ENCODE measurements at regions not wholly inside any gene's neighbourhood (a gene's known extent, or its start where the extent isn't known, plus 50 kb on each side); places are given as distances from the start of the nearest gene placed in this dataset.

DNA sequence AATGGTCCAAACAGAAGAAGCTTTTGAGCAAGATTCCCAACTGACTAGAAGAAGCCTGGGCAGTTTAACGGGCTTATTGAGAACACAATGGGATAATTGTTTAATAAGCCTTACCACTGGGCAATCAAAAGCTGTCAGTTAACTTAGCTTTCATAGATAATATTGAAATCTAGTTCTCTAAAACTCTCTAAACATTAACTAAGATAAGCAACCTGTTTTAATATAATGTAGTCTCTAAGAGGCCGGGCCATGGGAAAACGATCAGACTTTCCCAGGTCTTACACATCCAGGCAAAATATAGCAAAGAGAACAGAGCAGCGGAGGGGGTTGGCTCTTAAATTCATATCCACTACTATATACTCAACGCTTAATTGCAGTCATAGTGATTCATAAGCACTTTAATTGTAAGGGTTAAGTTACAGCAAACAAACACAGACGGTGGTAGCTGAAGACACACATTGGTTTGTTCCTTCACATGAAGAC, 128.0 kb upstream of the FAM83B start:
- no peak for DNase-seq (ENCODE audit: low read depth)

DNA sequence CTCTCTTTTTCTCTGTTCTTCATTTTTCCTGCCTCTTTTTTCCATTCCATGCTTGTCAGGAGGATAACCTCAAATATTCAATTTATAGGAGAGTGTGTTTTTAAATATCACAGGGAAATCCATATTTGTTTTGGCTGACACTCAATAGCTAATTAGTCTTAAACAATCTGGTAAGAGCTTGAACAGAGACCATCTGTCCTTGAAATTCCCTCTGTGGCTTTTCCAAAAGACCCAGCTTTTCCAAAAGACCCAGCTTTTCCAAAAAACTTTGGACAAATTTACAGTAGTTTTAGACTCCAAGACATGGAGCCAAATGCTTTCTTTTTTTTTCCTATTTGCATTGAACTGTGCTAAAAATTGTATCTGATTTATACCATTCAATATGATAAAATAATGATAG, 127.4 kb upstream of the FAM83B start:
- DNase-seq (ENCODE audit: low read depth), result no peak

DNA sequence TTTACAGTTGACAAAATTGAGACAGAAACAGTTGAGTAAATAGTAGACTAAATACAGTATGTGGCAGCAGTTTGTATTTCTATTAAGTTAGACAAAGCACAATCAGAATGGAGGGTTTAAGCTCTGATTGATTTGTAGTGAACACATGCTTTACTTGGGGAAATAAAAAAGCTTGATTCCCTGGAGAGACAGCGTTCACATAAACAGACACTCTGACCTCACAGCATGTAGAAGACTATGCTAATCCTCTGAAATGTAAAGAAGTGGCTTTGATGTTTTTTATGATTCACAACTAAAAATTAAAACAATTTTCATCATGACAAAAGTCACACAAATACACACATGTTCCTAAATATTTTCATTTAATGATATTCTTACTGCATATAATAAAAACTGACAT, 126.9 kb upstream of the FAM83B start:
- no peak for DNase-seq (ENCODE audit: low read depth)

DNA sequence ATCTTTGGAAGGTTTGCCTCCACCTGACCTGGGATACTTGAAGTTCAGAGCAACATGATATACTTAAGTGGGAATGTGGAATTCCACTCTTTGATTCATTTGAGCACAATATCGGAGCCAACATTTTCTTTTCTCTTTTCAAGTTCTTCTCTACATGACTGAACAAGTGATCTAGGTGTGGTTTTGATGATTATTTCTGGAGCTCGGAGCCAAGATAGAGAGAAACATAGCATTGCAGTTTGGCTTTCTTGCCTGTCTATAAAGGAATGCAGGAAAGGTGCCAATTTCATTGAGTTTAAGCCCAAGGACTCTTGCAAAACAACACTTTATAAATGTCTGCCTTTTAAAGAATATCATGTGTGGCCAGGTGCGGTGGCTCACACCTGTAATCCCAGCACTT, 124.2 kb upstream of the FAM83B start:
- no peak for DNase-seq (ENCODE audit: low read depth)

DNA sequence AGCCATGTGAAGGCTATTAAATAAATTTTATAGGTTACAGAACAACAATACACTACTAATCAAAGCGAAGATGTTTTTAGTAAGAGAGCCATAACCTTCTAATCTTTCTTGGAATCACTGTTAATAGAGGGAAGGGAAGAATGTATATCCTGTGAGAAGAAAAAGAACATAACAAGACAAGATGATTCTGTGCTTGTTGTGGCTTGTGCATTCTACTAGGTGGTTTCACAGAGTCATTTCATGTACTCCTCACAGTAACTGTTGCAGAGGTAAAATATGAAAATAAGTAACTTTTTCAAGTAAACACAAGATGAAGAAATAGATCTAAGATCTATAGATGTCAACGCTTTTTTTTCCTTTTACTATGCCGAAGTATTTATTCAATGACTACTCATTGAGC, 116.9 kb upstream of the FAM83B start:
- no peak for DNase-seq (ENCODE audit: low read depth)

DNA sequence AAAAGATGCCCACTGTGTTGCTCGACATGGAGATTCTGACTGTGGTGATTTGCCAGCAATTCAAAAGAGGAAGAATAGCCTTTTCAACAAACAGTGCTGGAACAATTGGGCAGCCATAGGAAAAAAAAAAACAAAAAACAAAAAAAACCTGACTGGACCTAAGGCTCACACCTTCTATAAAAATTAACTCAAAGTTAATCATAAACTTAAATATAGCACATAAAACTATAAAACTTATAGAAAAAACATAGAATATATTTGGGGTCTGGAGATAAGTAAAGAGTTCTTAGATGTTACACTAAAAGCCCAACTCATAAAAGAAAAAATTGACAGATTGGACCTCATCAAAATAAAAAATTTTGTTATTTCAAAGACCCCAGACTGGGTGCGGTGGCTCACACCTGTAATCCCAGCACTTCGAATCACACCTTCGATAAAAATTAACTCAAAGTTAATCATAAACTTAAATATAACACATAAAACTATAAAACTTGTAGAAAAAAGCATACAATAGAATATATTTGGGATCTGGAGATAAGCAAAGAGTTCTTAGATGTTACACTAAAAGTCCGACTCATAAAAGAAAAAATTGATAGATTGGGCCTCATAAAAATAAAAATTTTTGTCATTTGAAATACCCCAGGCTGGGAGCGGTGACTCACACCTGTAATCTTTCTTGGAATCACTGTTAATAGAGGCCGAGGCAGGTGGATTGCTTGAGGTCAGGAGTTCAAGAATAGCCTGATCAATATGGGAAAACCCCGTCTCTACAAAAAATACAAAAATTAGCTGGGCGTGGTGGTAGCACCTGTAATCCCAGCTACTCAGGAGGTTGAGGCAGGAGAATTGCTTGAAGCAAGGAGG, 115.6 kb upstream of the FAM83B start:
- DNase-seq (ENCODE audit: low read depth), result no peak

DNA sequence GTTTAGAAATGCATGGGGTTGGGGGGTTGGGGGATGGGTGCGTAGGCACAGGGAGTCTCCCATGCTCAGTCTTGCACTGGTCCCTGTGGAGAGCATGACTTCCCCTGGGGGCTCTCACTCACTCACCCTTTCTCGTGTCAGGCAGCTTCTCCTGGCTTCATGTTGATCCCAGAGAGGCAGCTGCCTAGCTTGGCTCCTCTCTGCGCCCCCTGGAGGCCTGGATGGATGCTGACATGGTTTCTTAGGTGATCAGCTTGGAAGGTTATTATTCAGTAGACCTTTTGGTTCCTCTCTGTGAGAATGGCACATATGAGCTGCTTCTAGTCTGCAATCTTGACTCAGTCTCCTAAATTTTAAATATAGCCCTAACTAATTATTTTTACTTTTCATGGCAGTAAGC, 109.3 kb upstream of the FAM83B start:
- DNase-seq (ENCODE audit: low read depth), result no peak

DNA sequence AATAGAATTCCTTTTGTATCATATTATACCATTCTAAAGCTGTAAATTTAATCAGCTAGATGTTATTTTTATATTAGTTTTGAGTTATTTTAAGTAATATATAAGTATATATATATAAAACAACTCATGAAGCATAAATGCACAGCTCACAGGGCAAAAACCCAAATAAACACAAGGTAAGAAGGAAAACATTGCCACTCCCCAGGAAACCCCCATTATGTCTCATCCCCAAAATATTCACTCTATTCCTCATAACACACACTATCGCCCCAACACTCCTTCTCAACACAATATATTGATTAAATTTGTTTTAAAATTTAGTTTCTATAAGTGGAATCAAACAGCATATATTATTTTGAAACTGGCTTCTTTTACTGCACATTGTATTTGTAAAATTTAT, 98.6 kb upstream of the FAM83B start:
- no peak for DNase-seq (ENCODE audit: low read depth)

DNA sequence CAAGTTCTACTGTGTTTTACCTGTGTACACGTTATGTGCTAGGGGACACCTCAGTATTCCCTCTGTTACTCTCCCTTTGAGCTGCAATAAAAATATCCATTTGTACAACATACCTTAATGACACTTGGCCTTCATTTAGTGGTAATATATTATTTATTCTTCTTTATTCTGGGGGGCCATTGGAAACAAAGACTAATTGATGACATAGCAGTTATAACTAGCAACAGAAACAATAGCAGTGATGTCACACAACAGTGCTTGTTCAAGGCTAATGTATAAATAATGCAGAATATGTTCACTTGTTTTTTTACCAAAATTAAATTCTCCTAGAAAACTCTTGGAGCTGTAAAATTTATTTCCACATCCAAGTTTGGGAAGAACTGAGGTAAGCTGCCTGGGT, 92.2 kb upstream of the FAM83B start:
- no peak for DNase-seq (ENCODE audit: low read depth)

DNA sequence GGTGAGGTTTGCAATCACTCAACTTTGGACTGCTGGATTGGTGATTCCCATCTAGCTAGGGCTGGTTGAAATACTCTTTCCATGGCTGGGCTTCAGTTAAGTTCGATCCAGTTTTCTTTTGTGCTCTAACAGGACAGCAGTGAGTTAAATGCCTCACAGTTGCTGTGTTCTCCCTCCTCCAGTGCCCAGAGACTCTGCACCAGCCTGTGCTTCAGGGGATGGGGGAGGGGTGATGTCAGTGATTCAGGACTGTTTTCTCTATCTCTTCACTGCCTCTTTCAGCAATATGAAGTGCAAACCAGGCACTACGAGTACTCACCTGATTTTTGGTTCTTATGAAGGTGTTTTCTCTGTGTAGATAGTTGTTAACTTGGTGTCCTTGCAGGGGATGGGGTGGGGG, 88.2 kb upstream of the FAM83B start:
- DNase-seq (ENCODE audit: low read depth), result no peak

DNA sequence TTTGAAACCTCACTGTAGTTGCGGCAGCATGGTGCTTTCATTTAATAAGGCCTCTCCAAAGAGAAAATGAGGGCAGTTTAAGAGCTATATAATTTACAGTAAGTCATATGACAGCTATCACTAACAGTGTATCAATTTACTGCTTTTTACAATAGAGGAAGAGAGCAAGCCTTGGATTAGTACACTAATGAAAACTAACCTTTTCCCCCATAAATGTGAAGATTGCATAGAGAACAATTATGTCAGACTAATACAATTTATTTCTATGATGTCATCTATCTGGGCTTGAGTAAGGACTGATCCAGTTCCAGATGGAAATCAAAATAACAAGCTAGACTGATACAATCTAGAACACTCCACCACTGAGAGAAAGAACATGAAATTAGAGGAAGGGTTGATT, 78.1 kb upstream of the FAM83B start:
- DNase-seq (ENCODE audit: low read depth), result no peak

DNA sequence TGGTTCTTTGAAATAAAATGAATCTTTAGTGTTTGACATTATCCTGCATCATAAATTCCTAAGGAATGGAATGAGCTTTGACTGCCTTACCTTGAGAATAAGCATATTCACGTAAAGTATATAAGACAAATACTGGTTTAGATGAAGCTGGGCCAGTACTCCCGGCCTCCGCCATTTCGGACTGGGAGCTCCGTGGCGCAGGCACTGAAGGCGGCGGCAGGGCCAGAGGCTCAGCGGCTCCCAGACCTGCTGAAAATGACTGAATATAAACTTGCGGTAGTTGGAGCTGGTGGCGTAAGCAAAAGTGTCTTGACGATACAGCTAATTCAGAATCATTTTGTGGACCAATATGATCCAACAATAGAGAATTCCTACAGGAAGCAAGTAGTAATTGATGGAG, 76.2 kb upstream of the FAM83B start:
- no peak for DNase-seq (ENCODE audit: low read depth)

DNA sequence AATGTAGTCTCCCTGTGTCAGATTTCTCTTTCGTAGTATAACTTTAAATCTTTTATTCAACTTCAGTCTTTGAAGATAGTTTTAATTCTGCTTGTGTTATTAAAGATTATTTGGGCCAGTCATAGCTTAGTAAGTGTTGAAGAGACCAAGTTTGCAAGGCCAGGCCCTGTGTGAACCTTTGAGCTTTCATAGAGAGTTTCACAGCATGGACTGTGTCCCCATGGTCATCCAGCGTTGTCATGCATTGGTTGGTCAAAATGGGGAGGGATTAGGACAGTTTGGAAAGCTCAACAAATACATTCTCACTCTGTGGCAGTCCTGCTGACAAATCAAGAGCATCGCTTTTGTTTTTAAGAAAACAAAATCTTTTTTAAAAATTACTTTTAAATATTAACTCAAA, 74.6 kb upstream of the FAM83B start:
- DNase-seq (ENCODE audit: low read depth), result no peak

DNA sequence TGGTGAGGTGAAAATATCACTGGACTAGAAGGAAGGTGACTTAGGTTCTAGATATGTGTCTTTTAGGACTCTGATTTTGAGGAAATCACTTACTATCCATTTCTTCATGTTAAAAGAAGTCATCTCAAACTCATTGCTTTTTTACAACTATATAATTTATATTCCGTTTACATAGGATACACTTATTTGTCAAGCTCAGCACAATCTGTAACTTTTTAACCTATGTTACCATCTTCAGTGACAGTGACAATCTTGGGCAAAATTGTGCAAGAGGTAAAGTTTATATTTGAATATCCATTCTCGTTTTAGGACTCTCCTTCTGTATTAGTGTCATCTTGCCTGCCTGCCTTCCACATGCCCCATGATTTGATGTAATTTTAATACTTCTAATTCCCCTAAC, 74.0 kb upstream of the FAM83B start:
- no peak for DNase-seq (ENCODE audit: low read depth)

DNA sequence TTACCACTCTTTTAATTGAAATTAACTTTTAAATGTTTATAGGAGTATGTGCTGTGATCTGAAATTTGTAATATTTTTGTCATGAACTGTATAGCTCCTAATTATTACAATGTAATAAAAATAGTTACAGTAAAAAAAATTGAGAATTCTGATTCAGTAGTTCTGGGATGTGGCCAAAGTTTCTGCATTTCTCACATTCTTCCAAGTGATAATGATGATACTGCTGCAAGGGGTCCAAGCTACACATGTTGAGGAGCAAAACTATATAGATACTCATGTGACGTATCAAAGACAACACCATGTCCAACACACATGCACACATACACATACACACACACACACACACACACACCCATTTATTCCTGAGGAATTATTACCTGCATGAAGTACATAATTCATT, 71.0 kb upstream of the FAM83B start:
- no peak for DNase-seq (ENCODE audit: low read depth)

DNA sequence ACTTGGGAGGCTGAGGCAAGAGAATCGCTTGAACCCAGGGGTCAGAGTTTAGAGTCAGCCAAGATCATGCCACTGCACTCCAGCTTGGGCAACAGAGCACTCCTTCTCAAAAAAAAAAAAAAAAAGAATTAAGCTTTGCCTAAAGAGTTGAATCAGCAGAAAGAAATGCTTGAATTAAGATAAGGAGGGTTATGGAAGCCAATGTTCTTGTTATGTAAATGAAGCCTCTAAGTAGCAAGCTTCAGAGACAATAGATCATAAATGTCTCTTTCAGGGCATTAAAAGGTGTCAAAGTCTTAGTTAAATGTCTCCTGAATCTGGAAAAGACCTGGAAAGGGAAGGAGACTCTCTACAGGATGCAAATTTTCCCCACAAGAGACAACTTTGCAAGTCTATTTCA, 69.7 kb upstream of the FAM83B start:
- DNase-seq (ENCODE audit: low read depth), result no peak

DNA sequence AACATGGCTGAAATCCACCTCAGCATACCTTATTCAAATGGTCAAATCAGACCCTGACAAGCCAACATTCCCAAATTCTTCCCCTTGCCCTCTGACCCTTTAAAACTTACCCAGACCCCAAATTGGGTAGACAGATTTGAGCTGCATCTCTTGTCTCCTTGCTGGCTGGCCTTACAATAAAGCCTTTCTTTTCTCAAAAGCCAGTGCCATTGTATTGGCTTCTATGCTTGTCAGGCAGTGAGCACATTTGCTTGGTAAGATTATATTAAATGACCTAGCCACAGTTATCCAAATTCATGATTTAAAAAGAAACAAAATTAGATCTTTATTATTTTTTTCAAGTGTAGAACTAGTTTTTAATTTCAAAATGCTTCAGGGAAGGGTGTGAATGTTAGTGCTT, 67.8 kb upstream of the FAM83B start:
- no peak for DNase-seq (ENCODE audit: low read depth)

DNA sequence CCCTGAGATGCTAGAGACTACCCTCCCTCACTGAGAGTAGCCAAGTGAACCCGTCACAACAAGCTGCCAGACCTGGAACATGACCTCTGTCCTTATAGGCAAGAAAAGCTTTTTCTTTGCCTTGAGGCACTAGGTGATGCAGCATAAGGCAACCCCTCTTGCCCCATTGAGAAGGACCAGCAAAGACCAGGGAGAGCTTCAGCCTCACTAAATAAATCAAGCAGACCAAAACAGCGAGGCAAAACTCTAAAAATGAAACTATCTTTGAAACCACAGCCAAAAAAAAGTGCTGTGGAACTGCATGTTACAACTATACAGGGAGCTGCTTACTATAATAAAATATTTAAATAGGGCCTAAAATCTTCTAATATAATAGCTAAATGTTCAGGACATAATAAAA, 62.6 kb upstream of the FAM83B start:
- DNase-seq (ENCODE audit: low read depth), result no peak

DNA sequence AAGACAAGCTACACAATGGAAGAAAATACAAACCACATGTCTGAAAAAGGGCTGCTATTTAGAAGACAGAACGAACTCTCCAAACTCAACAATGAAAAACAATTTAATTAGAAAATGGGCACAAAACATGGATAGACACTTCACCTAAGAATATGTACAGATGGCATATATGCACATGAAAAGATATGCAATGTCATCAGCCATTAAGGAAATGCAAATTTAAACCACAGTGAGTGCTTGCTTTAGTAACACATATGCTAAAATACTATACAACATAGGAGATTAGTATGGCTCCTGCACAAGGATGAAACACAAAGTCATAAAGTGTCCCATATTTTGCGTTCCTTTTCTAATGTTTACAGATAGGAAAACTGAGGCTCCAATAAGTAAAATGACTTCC, 60.4 kb upstream of the FAM83B start:
- no peak for DNase-seq (ENCODE audit: low read depth)

DNA sequence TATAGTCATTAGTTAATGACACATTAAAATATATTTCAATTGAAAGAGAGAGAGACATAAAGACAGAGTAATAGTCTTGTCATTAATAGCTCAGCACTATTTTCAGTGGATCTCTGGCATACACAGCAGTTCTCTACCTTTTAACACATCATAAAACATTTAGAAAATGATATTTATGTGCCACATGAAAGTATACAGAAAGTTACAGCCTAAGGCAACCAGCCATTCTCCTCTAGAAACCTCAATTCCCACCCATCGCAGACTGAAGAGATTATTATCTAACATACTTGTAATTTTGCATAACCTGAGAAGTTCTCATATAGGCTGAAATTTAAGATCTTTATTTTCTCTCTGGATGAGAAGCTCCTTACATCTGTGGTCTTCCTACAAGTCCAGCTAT, 58.7 kb upstream of the FAM83B start:
- no peak for DNase-seq (ENCODE audit: low read depth)

All from activated T-cell treated with anti-CD3 and anti-CD28 coated beads for 1 hour (primary cell).